Activated T-helper 1 cell treated with anti-CD3 and anti-CD28 coated beads, Interleukin-2, amount 50 U/mL, for 16 hours (primary cell): ENCODE measurements at regions not wholly inside any gene's neighbourhood (a gene's known extent, or its start where the extent isn't known, plus 50 kb on each side); places are given as distances from the start of the nearest gene placed in this dataset.
"Not testable (repeated sequence)": the region's sequence is repeated elsewhere in the genome, so short reads cannot be mapped to it uniquely, and the experiment has no call there.

Source experiments
- DNase-seq, 2 donors: peaks; one replicate each; pipeline ENCODE4 v3.0.0-alpha.2; 2020; ENCODE audit warnings: low read depth in 1 of 2, low spot score in 1 of 2

DNA sequence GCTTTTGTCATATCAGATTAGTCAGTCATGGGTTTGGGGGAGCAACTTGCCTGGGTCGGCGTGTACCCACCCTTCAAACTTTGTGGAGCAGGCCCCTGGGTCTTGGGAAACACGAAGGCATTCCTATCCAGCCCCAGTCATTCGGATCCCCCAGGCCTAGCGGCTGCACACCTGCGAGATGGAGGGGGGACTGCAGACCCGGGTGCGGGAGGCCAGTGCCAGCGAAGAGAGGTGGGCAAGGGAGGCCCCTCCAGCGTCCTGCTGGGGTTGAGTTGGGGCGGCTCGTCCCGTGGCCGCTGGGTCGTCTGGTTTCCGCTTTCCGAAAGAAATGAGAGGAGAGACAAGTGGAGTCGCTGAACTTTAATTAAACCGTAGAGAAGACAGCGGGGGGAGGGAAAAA is 112.2 kb upstream of the FOXD4L5 start:
- not testable (repeated sequence) for DNase-seq

DNA sequence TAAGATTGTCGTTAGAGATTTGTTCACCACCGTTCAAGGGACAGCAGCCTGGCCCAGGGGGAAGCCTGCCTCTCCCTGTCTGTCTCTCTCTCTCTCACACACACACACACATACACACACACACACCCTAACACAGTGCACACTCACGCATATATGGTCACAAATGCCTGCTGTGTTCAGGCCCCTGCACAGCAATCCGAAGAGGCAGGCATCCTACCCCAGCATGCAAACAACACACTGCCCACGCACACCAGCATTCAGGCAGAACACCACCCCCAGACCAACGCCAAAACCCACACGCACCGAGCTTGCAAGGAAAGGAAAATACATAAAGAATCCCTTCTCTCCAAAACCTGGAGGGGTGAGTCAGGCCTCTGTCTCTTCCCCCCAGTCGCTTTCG is 111.6 kb upstream of the FOXD4L5 start:
- not testable (repeated sequence) for DNase-seq

DNA sequence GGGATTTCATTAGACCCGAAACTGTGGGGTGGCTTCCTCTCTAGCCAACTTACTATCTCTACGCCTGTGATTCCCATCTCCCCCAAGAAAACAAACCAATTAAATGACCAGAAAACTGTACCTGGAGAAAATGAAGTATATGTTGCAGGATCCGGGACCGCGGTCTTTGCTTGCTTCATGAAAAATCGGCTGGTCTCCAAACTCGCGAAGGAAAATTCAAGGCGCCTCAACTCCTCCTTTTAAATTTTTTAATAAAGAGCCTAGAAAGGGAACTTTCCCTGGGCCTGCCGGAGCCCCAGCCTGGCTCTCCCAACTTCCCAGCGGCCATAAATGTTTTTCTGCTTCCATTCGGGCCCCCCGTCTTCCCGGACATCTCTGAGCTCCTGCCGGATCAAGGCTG is 110.8 kb upstream of the FOXD4L5 start:
- DNase-seq, result not testable (repeated sequence)

DNA sequence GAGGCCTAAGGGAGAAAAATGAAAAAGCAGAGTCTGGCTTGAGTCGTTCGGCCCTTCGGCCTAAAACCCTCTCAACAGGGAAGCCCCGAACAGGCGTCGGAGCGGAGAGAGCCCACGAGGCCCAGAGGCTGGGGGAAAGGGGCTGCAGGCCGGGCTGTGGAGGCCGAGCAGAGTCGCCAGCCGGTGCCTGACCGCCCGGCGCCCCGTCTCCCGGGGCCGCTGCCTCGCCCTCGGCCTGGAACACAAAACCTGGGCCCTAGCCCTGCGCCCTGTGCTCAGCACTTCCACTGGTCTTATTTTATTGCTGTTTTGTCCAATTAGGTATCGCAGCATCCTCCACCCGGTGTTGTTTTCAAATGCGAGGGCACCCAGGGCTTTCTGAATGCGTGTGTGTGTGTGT is 110.1 kb upstream of the FOXD4L5 start:
- DNase-seq, result not testable (repeated sequence)

DNA sequence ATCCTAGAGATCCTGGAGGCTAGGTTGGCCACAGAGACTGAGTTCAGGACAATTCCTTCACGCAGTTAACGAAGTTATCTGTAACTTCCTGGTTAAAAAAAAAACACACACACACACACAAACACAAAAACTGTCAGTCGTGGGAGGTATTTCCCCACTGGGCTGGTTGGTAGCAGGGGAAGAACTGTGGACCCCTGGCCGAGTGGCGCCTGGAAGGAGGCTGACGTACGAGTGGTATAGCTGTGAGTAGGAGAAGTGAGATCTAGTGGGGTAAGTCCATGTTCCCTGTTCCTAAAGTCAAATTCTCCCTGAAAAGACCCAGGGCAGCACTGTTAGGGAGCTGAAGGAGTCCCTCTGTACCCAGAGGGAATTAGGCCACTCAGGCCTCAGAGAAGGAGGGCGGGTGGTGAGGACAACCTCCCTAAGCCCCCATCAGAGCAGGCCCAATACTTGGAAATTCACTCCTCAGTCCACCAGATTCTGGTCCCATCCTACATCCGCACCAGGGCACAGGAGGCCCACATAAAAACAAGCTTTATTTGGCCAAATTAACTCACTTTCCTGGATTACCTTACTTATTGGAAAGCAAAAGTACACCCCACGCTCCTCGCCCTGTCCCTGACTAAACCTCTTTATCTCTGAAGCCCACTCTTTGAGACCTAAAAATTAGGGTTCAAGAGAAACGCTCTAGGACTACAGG is 108.3 kb upstream of the FOXD4L5 start:
- not testable (repeated sequence) for DNase-seq

DNA sequence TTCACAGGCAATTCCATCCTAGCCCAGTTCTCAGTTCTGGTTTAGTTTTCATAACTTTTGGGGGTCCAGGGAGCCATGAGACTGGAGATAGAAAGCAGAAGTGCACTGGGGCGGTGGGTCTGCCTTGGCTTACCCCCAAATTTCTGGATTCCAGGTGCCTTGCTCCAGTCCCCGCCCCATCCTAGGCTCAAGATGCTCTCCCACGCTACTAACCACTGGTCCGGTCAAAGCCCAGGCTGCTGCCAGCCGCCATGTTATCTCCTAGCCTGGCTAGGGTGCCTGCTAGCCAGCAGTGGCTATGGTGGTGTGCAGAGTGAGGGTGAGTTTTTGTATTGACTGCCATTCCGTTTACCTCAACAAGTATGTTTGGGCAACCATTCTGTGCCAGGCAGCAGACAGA is 107.6 kb upstream of the FOXD4L5 start:
- DNase-seq, result not testable (repeated sequence)

DNA sequence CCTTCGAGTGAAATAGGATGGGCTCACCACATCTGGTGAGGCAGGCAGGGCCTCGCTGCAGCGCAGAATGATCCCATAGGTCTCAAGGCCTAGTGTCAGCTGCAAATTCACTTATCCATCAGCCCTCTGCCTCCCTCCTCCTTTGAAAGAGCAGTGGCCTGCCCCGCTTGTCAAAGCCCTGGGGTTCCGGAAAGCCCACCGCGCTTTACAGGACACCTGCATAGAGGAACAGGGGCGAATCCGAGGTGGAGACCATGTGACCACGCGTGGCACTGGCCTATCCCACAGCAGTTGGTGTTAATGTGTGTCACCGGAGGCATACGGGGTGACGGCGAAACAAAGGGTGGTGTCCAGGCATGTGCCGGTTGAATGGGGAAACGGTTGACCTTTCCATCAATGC is 104.7 kb upstream of the FOXD4L5 start:
- peak in 1 of 2 donors; percentile 40 for DNase-seq

DNA sequence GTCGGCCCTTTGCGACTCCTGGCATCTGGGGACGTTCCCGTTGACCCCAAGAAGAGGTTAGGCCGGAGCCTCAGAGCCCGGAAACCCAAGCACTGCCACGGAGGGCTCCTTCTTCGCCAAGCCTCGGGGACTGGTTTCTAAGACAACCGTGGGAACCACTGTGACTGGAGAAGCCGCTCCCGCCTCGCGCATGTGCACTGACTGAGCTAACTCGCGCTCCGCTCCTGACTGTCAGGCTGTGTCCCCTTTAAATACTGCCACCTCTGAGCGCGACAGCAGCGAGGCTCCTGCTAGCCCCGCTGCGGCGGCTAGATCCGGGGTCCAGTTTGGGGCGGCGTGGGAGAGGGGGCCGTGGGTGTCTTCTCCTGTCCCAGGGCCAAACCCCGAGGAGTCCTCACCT is 104.2 kb upstream of the FOXD4L5 start:
- not testable (repeated sequence) for DNase-seq

DNA sequence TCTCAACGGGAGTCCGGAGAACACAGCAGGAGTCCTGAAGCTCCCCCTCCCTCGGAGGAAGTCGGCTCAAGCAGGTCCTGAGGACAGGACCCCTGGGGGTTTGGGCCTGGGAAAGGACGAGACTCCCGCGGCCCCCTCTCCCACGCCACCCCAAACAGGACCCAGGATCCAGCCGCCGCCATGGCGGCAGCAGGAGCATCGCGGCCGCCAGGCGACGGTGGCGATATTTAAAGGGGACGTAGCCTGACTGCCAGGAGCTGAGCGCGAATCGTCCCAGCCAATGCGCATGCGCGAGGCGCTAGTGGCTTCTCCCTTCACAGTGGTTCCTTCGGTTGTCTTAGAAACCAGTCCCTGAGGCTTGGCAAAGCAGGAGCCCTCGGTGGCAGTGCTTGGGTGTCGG is 101.7 kb upstream of the FOXD4L5 start:
- DNase-seq, result peak; percentile 28 to 61

DNA sequence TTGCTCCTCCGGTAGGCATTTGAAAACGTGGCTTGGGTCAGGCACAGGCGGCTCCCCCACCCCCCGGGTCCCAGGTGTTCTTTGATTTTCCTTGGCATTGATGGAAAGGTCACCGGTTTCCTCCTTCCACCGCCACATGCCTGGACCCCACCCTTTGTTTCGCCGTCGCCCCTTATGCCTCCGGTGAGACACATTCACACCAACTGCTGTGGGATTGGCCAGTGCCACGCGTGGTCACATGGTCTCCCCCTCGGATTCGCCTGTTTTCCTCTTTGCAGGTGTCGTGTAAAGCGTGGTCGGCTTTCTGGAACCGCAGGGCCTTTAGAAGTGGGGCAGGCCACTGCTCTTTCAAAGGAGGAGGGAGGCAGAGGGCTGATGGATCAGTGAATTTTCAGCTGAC is 101.2 kb upstream of the FOXD4L5 start:
- not testable (repeated sequence) for DNase-seq

DNA sequence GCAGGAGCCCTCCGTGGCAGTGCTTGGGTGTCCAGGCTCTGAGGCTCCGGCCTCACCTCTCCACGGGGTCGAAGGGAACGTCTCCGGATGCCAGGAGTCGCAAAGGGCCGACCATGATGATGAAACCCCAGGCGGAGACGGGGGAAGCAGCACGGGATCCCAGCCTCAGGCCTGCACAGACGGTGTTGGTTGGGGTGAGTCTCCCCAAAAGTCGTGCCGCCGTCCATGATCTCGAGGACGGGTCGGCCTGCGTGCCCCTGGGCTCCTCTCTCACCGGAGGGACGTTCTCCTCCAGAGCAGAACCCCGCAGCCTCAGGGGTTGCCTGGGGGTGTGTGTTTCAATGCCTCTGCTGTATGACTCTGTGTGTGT is 100.6 kb upstream of the FOXD4L5 start:
- not testable (repeated sequence) for DNase-seq

DNA sequence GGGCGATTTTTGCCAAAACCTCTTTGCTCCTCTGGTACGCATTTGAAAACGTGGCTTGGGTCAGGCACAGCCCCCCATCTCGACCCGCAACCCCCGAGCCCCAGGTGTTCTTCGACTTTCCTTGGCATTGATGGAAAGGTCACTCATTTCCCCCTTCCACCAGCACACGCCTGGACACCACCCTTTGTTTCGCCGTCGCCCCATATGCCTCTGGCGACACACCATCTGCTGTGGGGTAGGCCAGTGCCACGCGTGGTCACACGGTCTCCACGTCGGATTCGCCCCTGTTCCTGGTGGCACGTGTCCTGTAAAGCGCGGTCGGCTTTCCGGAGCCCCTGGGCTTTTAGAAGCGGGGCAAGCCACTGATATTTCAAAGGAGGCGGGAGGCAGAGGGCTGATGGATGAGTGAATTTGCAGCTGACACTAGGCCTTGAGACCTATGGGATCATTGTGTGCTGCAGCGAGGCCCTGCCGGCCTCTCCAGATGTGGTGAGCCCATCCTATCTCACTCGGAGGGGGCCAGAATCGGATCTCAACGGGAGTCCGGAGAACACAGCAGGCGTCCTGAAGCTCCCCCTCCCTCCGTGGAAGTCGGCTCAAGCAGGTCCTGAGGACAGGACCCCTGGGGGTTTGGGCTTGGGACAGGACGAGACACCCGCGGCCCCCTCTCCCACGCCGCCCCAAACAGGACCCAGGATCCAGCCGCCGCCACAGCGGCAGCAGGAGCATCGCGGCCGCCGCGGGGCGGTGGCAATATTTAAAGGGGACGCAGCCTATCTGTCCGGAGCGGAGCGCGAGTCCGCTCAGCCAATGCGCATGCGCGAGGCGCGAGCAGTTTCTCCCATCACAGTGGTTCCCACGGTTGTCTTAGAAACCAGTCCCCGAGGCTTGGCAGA is 100.0 kb upstream of the FOXD4L5 start:
- not testable (repeated sequence) for DNase-seq

DNA sequence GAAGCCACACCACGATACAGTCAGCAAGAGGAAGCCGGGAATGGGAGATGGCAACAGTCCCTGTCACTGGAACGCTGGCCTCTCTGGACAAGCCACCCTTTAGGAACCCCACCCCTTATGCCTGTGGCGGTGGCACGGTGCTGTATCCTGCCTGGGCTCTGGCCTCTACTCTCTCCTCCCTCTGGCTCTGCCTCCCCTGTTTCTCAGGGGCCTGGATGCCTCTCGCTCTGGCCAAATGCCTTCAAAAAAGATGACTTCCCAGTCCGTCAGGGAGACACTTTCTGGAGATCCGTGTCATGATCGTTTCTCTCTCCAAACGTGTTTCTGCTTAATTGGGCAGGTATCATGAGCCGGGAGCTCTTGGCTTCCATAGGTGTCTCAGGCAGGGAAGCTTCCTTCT is 99.1 kb upstream of the FOXD4L5 start:
- DNase-seq, result not testable (repeated sequence)

DNA sequence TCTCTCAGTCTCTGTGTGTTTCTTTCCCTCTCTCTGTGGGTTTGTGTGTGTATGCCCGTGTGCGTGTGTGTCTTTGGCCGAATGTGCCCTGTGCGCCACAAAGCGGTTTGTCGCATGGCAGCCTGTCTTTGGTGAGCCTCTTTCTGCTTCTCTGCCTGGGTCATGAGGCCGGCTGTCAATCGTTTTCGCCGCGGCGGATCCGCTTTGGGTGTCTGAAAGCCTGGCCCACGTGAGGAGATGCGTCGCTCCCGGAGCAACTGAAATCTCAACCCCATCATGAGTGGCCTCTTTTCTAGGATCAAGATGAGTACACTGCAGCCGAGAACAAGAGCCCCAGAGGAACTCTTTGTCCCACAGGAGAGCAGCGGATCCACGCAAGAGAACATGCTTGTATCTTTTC is 98.6 kb upstream of the FOXD4L5 start:
- DNase-seq, result not testable (repeated sequence)

DNA sequence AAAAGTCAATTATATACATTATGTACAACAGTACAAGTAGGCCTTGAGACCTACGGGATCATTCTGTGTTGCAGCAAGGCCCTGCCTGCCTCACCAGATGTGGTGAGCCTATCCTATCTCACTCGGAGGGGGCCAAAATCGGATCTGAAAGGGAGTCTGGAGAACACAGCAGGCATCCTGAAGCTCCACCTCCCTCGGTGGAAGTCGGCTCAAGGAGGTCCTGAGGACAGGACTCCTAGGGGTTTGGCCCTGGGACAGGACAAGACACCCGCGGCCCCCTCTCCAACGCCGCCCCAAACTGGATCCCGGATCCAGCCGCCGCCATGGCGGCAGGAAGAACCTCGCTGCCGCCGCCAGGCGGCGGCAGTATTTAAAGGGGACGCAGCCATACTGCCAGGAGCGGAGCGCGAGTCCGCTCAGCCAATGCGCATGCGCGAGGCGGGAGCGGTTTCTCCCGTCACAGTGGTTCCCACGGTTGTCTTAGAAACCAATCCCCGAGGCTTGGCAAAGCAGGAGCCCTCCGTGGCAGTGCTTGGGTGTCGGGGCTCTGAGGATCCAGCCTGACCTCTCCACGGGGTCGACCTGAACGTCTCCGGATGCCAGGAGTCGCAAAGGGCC is 97.8 kb upstream of the FOXD4L5 start:
- not testable (repeated sequence) for DNase-seq
